ENCODE measurements at regions not wholly inside any gene's neighbourhood (a gene's known extent, or its start where the extent isn't known, plus 50 kb on each side); places are given as distances from the start of the nearest gene placed in this dataset.

GRCh38 chr14:35189422-35189821 is 67.1 kb downstream of the PRORP start (continued):
- TF ChIP-seq BCLAF1 (IDR thresholded peaks at IDR 0.05) = no peak
- TF ChIP-seq JUNB (IDR thresholded peaks at IDR 0.05) = no peak
- no peak for TF ChIP-seq SMC3 (IDR thresholded peaks at IDR 0.05; ENCODE audit: borderline replicate concordance, low read length)
- TF ChIP-seq HDAC6 (IDR thresholded peaks at IDR 0.05; ENCODE audit: unreplicated experiment) = no peak
- no peak for TF ChIP-seq CBX5 (IDR thresholded peaks at IDR 0.05; ENCODE audit: low read depth)

GRCh38 chr14:35193161-35193560 is 70.8 kb downstream of the PRORP start:
- FAIRE-seq (no peak), DNase-seq (ENCODE audit: low read depth, low spot score) (no peak), ATAC-seq (no peak)
- in situ Hi-C loops (cut with MboI) = no loop called here
- H3K27ac ChIP-seq (ENCODE audit: control insufficient read depth, insufficient read depth) = no peak overlapping the region
- POLR2A ChIA-PET = no interaction called here
- BruUV-seq (replicated peaks) = no TSS peak
- RAD21 ChIA-PET (ENCODE audit: unreplicated experiment) = no interaction called here
- no peaks in the 10 kb centered on the region; the same call in 2 of the 3 replicates for H3K9me3 ChIP-seq (replicated peaks; ENCODE audit: control insufficient read depth, insufficient read depth, low read length)
- no peaks in the 10 kb centered on the region for H3K27me3 ChIP-seq (replicated peaks in 1 of 2; ENCODE audit: control insufficient read depth in 2 of 2, insufficient read depth in 2 of 2, low read length in 1 of 2)
- CTCF ChIA-PET = interaction anchor here (0.6 to 1.0 kb wide), 2 partner anchors 9 to 130 kb away, joined by 4 read pairs; no protein-coding TSS in a partner anchor
- H3K4me3 ChIP-seq = no peak overlapping the region
- no peaks in the 10 kb centered on the region for H4K20me1 ChIP-seq (ENCODE audit: control insufficient read depth, insufficient read depth)
- H3K4me2 ChIP-seq (ENCODE audit: control insufficient read depth, insufficient read depth) = no peak overlapping the region
- H3K9ac ChIP-seq (ENCODE audit: control insufficient read depth, insufficient read depth, low read length) = no peak overlapping the region
- no peaks in the 10 kb centered on the region for H3K79me2 ChIP-seq (ENCODE audit: control insufficient read depth, insufficient read depth, low read length)
- H3K4me1 ChIP-seq (ENCODE audit: control insufficient read depth, insufficient read depth, low read length) = peaks cover 5% of the 10 kb centered on the region; the same call in 1 of the 2 replicates
- H2AFZ ChIP-seq (ENCODE audit: control insufficient read depth, low read depth, low read length) = no peak overlapping the region
- SMC1A ChIA-PET (ENCODE audit: uncharacterized antibody, unreplicated experiment) = no interaction called here
- H3K36me3 ChIP-seq (ENCODE audit: control insufficient read depth in 2 of 2, insufficient read depth in 2 of 2, low read length in 1 of 2) = no peaks in the 10 kb centered on the region; a peak in 1 of 4 replicates
- intact Hi-C loops (cut with micrococcal nuclease; ENCODE audit: unreplicated experiment) = no loop called here
- no peak for TF ChIP-seq USF1 (IDR thresholded peaks at IDR 0.05; ENCODE audit: borderline replicate concordance, extremely low read length, insufficient read depth, low read depth, low read length)
- no peak for TF ChIP-seq ZNF24 (IDR thresholded peaks at IDR 0.05)
- TF ChIP-seq CBFB (IDR thresholded peaks at IDR 0.05; ENCODE audit: low read depth) = no peak
- no peak for TF ChIP-seq ATF2 (IDR thresholded peaks at IDR 0.05; ENCODE audit: low read length)
- no peak for TF ChIP-seq GATAD2B (conservative IDR thresholded peaks at IDR 0.05; ENCODE audit: low read depth)
- no peak for TF ChIP-seq TARDBP (IDR thresholded peaks at IDR 0.05; ENCODE audit: borderline replicate concordance)
- no peak for TF ChIP-seq IKZF2 (IDR thresholded peaks at IDR 0.05)
- no peak for TF ChIP-seq SREBF2 (IDR thresholded peaks at IDR 0.05; ENCODE audit: low read length)
- no peak for TF ChIP-seq SUPT20H (IDR thresholded peaks at IDR 0.05; ENCODE audit: borderline replicate concordance, control insufficient read depth, low read depth, low read length)
- TF ChIP-seq NKRF (conservative IDR thresholded peaks at IDR 0.05) = no peak
- no peak for TF ChIP-seq MTA3 (IDR thresholded peaks at IDR 0.05; ENCODE audit: borderline replicate concordance, low read length)

All from GM12878 (cell line).